GM18909 (cell line): ENCODE measurements at regions not wholly inside any gene's neighbourhood (a gene's known extent, or its start where the extent isn't known, plus 50 kb on each side); places are given as distances from the start of the nearest gene placed in this dataset.

ENCODE experiments used
- ATAC-seq: cut with Tn5 transposase; IDR thresholded peaks from one replicate; pipeline ENCODE4 v1.9.1; 2021; ENCODE audit warnings: mild to moderate bottlenecking; ENCODE audit not compliant: unreplicated experiment, poor library complexity

- ATAC-seq: no peak
Measured at GRCh38 chr15:87135109-87135508, 1055.4 kb downstream of the AGBL1 start.

- no peak for ATAC-seq
Measured at GRCh38 chr15:87133704-87134103, 1054.0 kb downstream of the AGBL1 start.

- no peak for ATAC-seq
Measured at GRCh38 chr15:87131067-87131466, 1051.4 kb downstream of the AGBL1 start.

- ATAC-seq: no peak
Measured at GRCh38 chr15:87129916-87130315, 1050.2 kb downstream of the AGBL1 start.

- ATAC-seq: no peak
Measured at GRCh38 chr15:87123676-87124382, 1044.2 kb downstream of the AGBL1 start.

GRCh38 chr15:87121336-87121735 lies 1041.7 kb downstream of the AGBL1 start:
- ATAC-seq: no peak

GRCh38 chr15:87120555-87120954 lies 1040.9 kb downstream of the AGBL1 start:
- ATAC-seq: no peak

GRCh38 chr15:87118846-87119245 lies 1039.2 kb downstream of the AGBL1 start:
- ATAC-seq: no peak

GRCh38 chr15:87118435-87118834 lies 1038.8 kb downstream of the AGBL1 start:
- ATAC-seq: no peak

GRCh38 chr15:87115795-87116194 lies 1036.1 kb downstream of the AGBL1 start:
- no peak for ATAC-seq

- no peak for ATAC-seq
Measured at GRCh38 chr15:87099916-87100315, 1020.2 kb downstream of the AGBL1 start.

GRCh38 chr15:87089551-87089950 lies 1009.9 kb downstream of the AGBL1 start:
- ATAC-seq: no peak

GRCh38 chr15:87083201-87083600 lies 1003.5 kb downstream of the AGBL1 start:
- no peak for ATAC-seq

GRCh38 chr15:87082581-87082980 lies 1002.9 kb downstream of the AGBL1 start:
- ATAC-seq: no peak

- ATAC-seq: no peak
Measured at GRCh38 chr15:87080547-87080946, 1000.9 kb downstream of the AGBL1 start.
